Stimulated activated naive B cell treated with anti-CD40 and anti-IgM and Interleukin-4, amounts not matched to agents 10 μg/mL and 1 μg/mL and 100 μg/mL, for 72 hours (primary cell): ENCODE measurements at regions not wholly inside any gene's neighbourhood (a gene's known extent, or its start where the extent isn't known, plus 50 kb on each side); places are given as distances from the start of the nearest gene placed in this dataset.
"Not testable (repeated sequence)": the region's sequence is repeated elsewhere in the genome, so short reads cannot be mapped to it uniquely, and the experiment has no call there.

Experiments used
- ATAC-seq, 2 donors: fragments of 150-1000 bp; cut with Tn5 transposase; replicated peaks; 2 replicates each; pipeline ENCODE4 v1.10.0; 2021; ENCODE audit warnings: moderate library complexity in 1 of 2
- DNase-seq: peaks from one replicate; pipeline ENCODE4 v3.0.0; 2021
- H3K27ac Mint-ChIP-seq: one replicate; pipeline ENCODE4 v1.8.0; 2022; ENCODE audit warnings: mild to moderate bottlenecking, mixed read lengths
- H3K27me3 Mint-ChIP-seq, 2 donors: one replicate each; pipeline ENCODE4 v1.8.0; 2022; ENCODE audit warnings: mixed read lengths in 2 of 2
- H3K36me3 Mint-ChIP-seq, 2 donors: one replicate each; pipeline ENCODE4 v1.8.0; 2022; ENCODE audit warnings: mixed read lengths in 2 of 2, mild to moderate bottlenecking in 1 of 2
- H3K4me1 Mint-ChIP-seq, 2 donors: one replicate each; pipeline ENCODE4 v1.8.0; 2022; ENCODE audit warnings: mixed read lengths in 2 of 2, mild to moderate bottlenecking in 1 of 2
- H3K4me3 Mint-ChIP-seq, 2 donors: one replicate each; pipeline ENCODE4 v1.8.0; 2022; ENCODE audit warnings: mild to moderate bottlenecking in 2 of 2, mixed read lengths in 2 of 2, moderate library complexity in 1 of 2
- H3K9me3 Mint-ChIP-seq, 2 donors: one replicate each; pipeline ENCODE4 v1.8.0; 2022; ENCODE audit warnings: mixed read lengths in 2 of 2, mild to moderate bottlenecking in 1 of 2

DNA sequence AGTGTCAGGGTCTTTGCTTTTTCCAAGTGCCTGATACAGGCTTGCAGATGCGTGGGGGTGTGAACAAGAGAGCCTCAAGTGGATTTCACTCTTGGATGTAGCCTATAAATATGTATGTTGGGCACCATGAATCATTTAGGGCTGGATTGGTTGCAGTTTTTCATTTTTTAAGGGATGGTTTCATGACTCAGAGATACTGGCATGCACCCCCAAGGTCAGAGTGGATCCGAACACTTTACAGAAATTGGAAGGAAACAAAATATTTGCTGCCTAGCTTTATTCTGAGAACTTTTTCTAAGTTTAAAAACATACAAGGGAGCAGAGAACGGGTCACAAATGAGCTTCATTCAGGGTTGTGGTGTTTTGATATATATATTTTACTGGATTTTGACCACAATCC lies 436.8 kb upstream of the ERCC4 start:
- no peak overlapping the region for H3K4me3 Mint-ChIP-seq
- H3K27ac Mint-ChIP-seq, result no peak overlapping the region
- no peaks in the 10 kb centered on the region for H3K36me3 Mint-ChIP-seq
- DNase-seq, result no peak
- no peak for ATAC-seq
- H3K27me3 Mint-ChIP-seq, result peaks cover 0 to 5% of the 10 kb centered on the region in 2 donors
- H3K4me1 Mint-ChIP-seq, result no peaks in the 10 kb centered on the region
- peaks cover 0 to 8% of the 10 kb centered on the region in 2 donors for H3K9me3 Mint-ChIP-seq

- not testable (repeated sequence) for H3K36me3 Mint-ChIP-seq, ATAC-seq, DNase-seq, H3K4me1 Mint-ChIP-seq, H3K4me3 Mint-ChIP-seq, H3K27ac Mint-ChIP-seq, H3K9me3 Mint-ChIP-seq
- H3K27me3 Mint-ChIP-seq, result peaks cover 6 to 11% of the 10 kb centered on the region in 2 donors
Observed at GRCh38 chr16:13489416-13489815, 430.5 kb upstream of the ERCC4 start.

DNA sequence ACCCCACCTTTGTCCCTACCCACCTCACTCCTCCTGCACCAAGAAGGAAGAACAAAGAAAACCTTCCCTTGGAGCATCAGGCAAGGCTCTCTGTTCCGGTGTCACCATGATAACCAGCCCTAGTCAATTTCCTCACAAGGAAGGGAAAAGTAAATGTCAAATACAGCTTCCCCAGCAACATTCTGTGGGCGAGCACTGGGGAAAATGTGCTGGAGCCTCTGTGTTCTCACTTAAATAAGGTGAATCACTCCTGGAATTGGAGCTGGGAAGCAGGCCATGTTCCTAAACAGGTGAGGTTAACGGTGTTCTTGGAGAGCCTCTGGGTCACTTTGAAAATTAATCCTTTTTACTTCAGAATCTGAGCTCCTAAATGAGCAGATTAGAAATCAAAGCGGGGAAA lies 427.9 kb upstream of the ERCC4 start:
- no peaks in the 10 kb centered on the region for H3K36me3 Mint-ChIP-seq
- H3K27ac Mint-ChIP-seq, result no peak overlapping the region

GRCh38 chr16:13503960-13504635 lies 415.9 kb upstream of the ERCC4 start:
- no peak overlapping the region for H3K27ac Mint-ChIP-seq
- H3K4me3 Mint-ChIP-seq, result no peak overlapping the region
- H3K4me1 Mint-ChIP-seq, result no peaks in the 10 kb centered on the region
- H3K9me3 Mint-ChIP-seq, result peaks cover 1 to 3% of the 10 kb centered on the region in 2 donors
- no peak for ATAC-seq
- peaks cover 5 to 7% of the 10 kb centered on the region in 2 donors for H3K27me3 Mint-ChIP-seq
- DNase-seq, result no peak
- H3K36me3 Mint-ChIP-seq, result no peaks in the 10 kb centered on the region

More for the DNA sequence above, 427.9 kb upstream of the ERCC4 start:
- DNase-seq (no peak), ATAC-seq (no peak)
- Mint-ChIP-seq H3K4me3 (no peak overlapping the region), H3K27me3 (peaks cover 6 to 11% of the 10 kb centered on the region in 2 donors), H3K4me1 (no peaks in the 10 kb centered on the region), H3K9me3 (peaks cover 0 to 6% of the 10 kb centered on the region in 2 donors)

- no peak overlapping the region for H3K27ac Mint-ChIP-seq
- peaks cover 5 to 7% of the 10 kb centered on the region in 2 donors for H3K27me3 Mint-ChIP-seq
- H3K4me1 Mint-ChIP-seq, result no peaks in the 10 kb centered on the region
- H3K4me3 Mint-ChIP-seq, result no peak overlapping the region
- DNase-seq (no peak), ATAC-seq (no peak)
- peaks cover 3 to 6% of the 10 kb centered on the region in 2 donors for H3K9me3 Mint-ChIP-seq
- no peaks in the 10 kb centered on the region for H3K36me3 Mint-ChIP-seq
Observed at GRCh38 chr16:13507530-13507929, 412.4 kb upstream of the ERCC4 start.

DNA sequence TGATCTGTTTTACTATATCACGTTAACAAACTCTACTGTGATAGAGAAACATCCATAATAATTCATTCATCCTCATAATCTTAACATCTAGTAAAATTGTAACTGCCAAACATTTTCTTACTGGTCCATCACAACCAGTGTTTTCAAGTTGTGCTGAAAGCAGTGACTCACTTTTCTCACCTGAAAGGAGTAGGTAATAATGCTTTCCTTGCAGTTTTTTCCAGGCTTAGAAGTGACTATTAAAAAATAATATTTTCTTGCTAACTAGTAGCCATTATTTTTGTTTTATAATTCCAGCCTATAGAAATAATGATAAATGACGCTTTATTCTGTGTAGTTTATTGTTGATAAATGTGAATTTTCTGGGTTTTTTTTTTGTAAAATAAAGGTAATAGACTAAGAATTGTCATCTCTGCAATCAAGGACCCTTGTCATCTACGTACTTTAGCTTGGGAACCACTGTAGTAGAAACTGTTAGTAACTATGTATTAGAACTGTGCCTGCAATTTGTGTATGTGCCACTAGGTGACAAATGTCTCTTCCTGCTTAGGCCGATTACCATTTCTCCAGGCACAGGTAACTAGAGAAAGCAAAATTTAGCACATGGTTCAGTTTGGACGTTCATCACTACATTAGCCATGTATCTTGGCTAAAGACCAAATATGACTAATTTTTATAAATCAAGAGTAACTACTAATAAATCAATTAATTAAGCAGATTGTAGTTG lies 409.4 kb upstream of the ERCC4 start:
- peaks cover 13 to 18% of the 10 kb centered on the region in 2 donors for H3K9me3 Mint-ChIP-seq
- H3K27ac Mint-ChIP-seq, result no peak overlapping the region

DNA sequence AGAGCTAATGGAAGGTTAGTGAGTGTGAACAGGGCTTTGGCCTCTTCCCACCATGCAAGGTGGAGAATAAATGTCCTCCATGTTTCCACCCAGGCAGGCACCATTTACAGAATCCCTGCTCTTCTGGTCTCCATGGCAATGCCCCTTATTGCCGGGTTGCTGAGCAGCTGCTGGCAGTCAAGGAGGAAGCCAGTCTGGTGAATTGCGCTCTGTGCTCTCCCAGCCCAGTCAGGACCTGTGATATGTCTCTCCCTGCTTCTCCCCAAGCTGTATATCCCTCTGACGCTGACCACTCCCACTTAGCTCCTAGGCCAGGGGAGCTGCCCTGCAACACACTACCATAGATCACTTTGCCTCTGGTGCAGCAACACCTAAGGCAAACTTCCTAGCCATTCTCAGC lies 402.1 kb upstream of the ERCC4 start:
- H3K36me3 Mint-ChIP-seq, result peaks cover 2 to 5% of the 10 kb centered on the region in 2 donors
- ATAC-seq, result no peak
- no peak overlapping the region for H3K27ac Mint-ChIP-seq
- H3K4me1 Mint-ChIP-seq, result no peaks in the 10 kb centered on the region
- DNase-seq, result no peak
- no peak overlapping the region for H3K4me3 Mint-ChIP-seq
- H3K9me3 Mint-ChIP-seq, result peaks cover 12 to 15% of the 10 kb centered on the region in 2 donors
- H3K27me3 Mint-ChIP-seq, result no peaks in the 10 kb centered on the region

More for the DNA sequence above, 409.4 kb upstream of the ERCC4 start:
- H3K4me3 Mint-ChIP-seq, result no peak overlapping the region
- H3K4me1 Mint-ChIP-seq, result no peaks in the 10 kb centered on the region
- peaks cover 5 to 7% of the 10 kb centered on the region in 2 donors for H3K27me3 Mint-ChIP-seq
- no peak for DNase-seq
- peaks cover 2 to 5% of the 10 kb centered on the region in 2 donors for H3K36me3 Mint-ChIP-seq
- ATAC-seq, result no peak

GRCh38 chr16:13519871-13520270 lies 400.1 kb upstream of the ERCC4 start:
- no peak for DNase-seq
- no peak overlapping the region for H3K27ac Mint-ChIP-seq
- no peak for ATAC-seq
- H3K4me3 Mint-ChIP-seq, result no peak overlapping the region
- no peaks in the 10 kb centered on the region for H3K36me3 Mint-ChIP-seq
- H3K9me3 Mint-ChIP-seq, result peaks cover 4% of the 10 kb centered on the region in 2 donors
- H3K4me1 Mint-ChIP-seq, result no peaks in the 10 kb centered on the region
- H3K27me3 Mint-ChIP-seq, result no peaks in the 10 kb centered on the region

GRCh38 chr16:13521356-13521755 lies 398.6 kb upstream of the ERCC4 start:
- peaks cover 0 to 1% of the 10 kb centered on the region in 2 donors for H3K9me3 Mint-ChIP-seq
- H3K36me3 Mint-ChIP-seq, result no peaks in the 10 kb centered on the region
- no peaks in the 10 kb centered on the region for H3K27me3 Mint-ChIP-seq
- ATAC-seq (no peak), DNase-seq (no peak)
- no peak overlapping the region for H3K27ac Mint-ChIP-seq
- no peak overlapping the region for H3K4me3 Mint-ChIP-seq
- peaks cover 0 to 6% of the 10 kb centered on the region in 2 donors for H3K4me1 Mint-ChIP-seq

DNA sequence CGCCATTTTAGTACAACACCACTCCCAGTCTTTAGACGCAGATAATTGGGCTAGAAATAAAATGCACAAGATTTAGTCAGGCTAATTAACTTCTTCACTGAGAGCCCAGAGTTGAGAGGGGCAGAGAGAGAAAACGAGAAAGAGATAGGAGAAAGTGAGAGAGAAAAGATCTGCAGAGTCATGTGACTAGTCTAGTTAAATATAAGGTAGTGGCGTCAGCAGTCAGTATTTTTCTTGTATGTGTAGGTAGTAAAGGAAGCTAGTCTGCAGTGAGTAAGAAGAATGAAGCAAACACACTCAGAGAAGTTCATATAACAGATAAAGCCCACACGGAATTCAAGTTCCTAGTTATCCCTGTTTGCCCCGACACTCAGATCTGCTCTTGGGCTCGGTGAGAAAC lies 392.6 kb upstream of the ERCC4 start:
- no peaks in the 10 kb centered on the region for H3K27me3 Mint-ChIP-seq
- H3K9me3 Mint-ChIP-seq, result peaks cover 0 to 4% of the 10 kb centered on the region in 2 donors
- H3K27ac Mint-ChIP-seq, result no peak overlapping the region
- no peaks in the 10 kb centered on the region for H3K36me3 Mint-ChIP-seq
- ATAC-seq (no peak), DNase-seq (no peak)
- no peak overlapping the region for H3K4me3 Mint-ChIP-seq
- peaks cover 6 to 30% of the 10 kb centered on the region in 2 donors for H3K4me1 Mint-ChIP-seq

DNA sequence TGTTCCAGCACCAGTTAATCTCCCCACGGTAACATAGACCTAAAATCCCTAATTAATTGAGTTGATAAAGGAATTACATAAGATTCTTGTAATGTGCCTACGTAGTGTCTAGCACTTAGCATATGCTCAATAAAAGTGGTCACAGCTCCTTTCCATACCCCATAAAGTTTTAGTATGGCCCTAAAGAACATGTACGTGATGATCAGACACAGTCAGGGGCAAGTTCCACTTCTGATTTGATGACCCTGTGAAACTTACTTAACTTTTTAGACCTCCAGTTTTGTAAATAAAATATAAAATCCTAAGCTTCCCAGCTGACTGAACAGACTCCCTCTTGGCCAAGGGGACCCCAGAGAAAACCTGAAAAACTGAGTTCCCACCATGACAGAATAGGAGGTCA lies 391.3 kb upstream of the ERCC4 start:
- DNase-seq (no peak), ATAC-seq (no peak)
- Mint-ChIP-seq H3K27me3 (no peaks in the 10 kb centered on the region), H3K9me3 (peaks cover 0 to 4% of the 10 kb centered on the region in 2 donors), H3K4me3 (no peak overlapping the region), H3K4me1 (peaks cover 6 to 30% of the 10 kb centered on the region in 2 donors), H3K36me3 (no peaks in the 10 kb centered on the region), H3K27ac (no peak overlapping the region)

- Mint-ChIP-seq H3K36me3 (no peaks in the 10 kb centered on the region), H3K9me3 (peaks cover 0 to 4% of the 10 kb centered on the region in 2 donors), H3K4me1 (peaks cover 6 to 30% of the 10 kb centered on the region in 2 donors), H3K4me3 (no peak overlapping the region), H3K27ac (no peak overlapping the region), H3K27me3 (no peaks in the 10 kb centered on the region)
- peak; percentile 75 to 86 for ATAC-seq
- peak; percentile 2 for DNase-seq
Observed at GRCh38 chr16:13529193-13529982, 390.6 kb upstream of the ERCC4 start.

DNA sequence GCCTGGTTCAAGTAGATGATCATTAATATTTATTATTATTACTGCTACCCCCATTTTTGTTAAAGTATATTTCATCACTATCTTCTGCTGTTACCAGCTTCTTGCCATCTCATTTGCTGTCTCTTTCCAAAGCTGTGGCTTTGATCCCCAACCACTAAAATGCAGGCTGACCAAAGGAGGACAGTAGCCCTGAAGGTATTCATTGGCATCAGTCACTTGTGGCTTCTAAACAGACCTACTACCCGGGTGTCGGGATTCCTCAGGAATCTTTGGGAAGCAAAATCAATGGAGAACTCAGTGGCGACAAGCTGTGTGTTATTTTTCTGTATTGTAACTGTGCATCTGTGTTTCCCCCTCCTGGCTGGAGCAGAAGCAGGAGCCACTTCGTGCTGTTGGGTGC lies 379.2 kb upstream of the ERCC4 start:
- no peak for ATAC-seq
- H3K27ac Mint-ChIP-seq, result no peak overlapping the region
- H3K4me3 Mint-ChIP-seq, result no peak overlapping the region
- no peak for DNase-seq
- no peaks in the 10 kb centered on the region for H3K36me3 Mint-ChIP-seq
- no peaks in the 10 kb centered on the region for H3K4me1 Mint-ChIP-seq
- peaks cover 0 to 12% of the 10 kb centered on the region in 2 donors for H3K9me3 Mint-ChIP-seq
- H3K27me3 Mint-ChIP-seq, result peaks cover 10 to 16% of the 10 kb centered on the region in 2 donors

DNA sequence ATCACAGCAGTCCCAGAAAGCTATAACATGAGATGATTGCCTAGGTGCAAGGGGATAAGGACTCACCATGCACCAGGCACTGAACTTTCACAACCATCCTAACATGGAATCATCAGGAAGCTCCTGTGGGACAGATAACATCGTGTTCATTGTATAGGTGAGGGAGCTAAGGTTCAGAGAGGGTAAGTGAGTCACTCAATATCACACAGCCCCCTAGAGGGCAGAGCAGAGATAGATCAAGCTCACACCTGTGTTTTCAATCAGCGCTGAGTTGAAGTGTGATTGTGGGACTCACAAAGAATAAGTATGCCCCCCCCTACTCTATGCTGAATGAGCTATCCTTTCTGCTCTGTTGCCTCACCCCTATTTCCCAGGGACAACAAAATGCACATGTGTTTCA lies 377.7 kb upstream of the ERCC4 start:
- ATAC-seq, result no peak
- no peaks in the 10 kb centered on the region for H3K36me3 Mint-ChIP-seq

More for the DNA sequence above, 377.7 kb upstream of the ERCC4 start:
- Mint-ChIP-seq H3K27ac (no peak overlapping the region), H3K27me3 (peaks cover 10 to 16% of the 10 kb centered on the region in 2 donors), H3K4me1 (no peaks in the 10 kb centered on the region), H3K9me3 (peaks cover 0 to 10% of the 10 kb centered on the region in 2 donors), H3K4me3 (no peak overlapping the region)
- DNase-seq, result no peak
